ENCODE measurements at regions not wholly inside any gene's neighbourhood (a gene's known extent, or its start where the extent isn't known, plus 50 kb on each side); places are given as distances from the start of the nearest gene placed in this dataset.

DNA sequence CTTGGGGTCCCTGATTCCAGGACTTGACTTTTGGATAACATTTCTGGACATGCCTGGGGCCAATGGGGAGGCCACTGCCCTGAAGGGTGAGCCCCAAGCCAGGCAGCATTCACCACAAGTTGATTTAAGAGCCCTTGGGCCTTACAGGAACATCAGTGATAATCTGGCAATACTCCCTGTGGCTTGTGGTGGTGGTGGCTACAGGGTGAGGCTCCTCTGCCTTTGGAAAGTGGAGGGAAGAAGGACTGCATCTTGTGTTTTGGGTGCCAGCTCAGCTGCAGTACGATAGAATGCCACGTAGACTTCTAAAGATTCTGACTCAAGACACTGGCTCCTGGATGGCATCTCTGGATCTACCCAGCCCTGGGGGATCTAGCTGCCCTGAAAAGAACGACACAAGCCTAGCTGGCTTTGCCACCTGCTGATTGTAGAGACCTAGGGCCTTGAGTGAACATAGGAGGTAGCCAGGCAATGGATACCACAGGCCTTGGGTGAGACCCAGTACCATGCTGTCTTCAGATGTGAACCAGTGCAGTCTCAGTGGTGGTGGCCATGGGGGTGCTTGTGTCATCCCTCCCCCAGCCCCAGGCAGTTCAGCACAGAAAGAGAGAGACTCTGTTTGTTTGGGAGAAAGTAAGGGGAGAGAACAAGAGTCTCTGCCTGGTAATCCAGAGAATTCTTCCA, 79.0 kb upstream of the DAP start:
- TF ChIP-seq CTCF (conservative IDR thresholded peaks at IDR 0.05) = no peak
- no peak for TF ChIP-seq ZFX (IDR thresholded peaks at IDR 0.05)
